ENCODE measurements at regions not wholly inside any gene's neighbourhood (a gene's known extent, or its start where the extent isn't known, plus 50 kb on each side); places are given as distances from the start of the nearest gene placed in this dataset.
A peak's percentile ranks its signal among the peaks of the same experiment; 100 is the strongest.

- DNase-seq (ENCODE audit: low read depth, low spot score): no peak
- in situ Hi-C loops (cut with HindIII; ENCODE audit: low pct_unique_long_range_greater_than_20kb, low sequenced_read_pairs): no loop called here
Observed at GRCh38 chr17:77436481-77436880, 295.7 kb downstream of the SEC14L1 start.

GRCh38 chr17:77437017-77437416 is 296.2 kb downstream of the SEC14L1 start:
- in situ Hi-C loops (cut with HindIII; ENCODE audit: low pct_unique_long_range_greater_than_20kb, low sequenced_read_pairs): no loop called here
- peak; percentile 38 for DNase-seq (ENCODE audit: low read depth, low spot score)

- in situ Hi-C loops (cut with HindIII; ENCODE audit: low pct_unique_long_range_greater_than_20kb, low sequenced_read_pairs): no loop called here
Observed at GRCh38 chr17:77437747-77438146, 297.0 kb downstream of the SEC14L1 start.

GRCh38 chr17:77438241-77439188 is 297.7 kb downstream of the SEC14L1 start:
- in situ Hi-C loops (cut with HindIII; ENCODE audit: low pct_unique_long_range_greater_than_20kb, low sequenced_read_pairs): no loop called here
- DNase-seq (ENCODE audit: low read depth, low spot score): no peak

More at GRCh38 chr17:77437747-77438146, 297.0 kb downstream of the SEC14L1 start:
- no peak for DNase-seq (ENCODE audit: low read depth, low spot score)

GRCh38 chr17:77439189-77440018 is 298.6 kb downstream of the SEC14L1 start:
- in situ Hi-C loops (cut with HindIII; ENCODE audit: low pct_unique_long_range_greater_than_20kb, low sequenced_read_pairs): no loop called here
- no peak for DNase-seq (ENCODE audit: low read depth, low spot score)

- peak; percentile 70 for DNase-seq (ENCODE audit: low read depth, low spot score)
- in situ Hi-C loops (cut with HindIII; ENCODE audit: low pct_unique_long_range_greater_than_20kb, low sequenced_read_pairs): no loop called here
Observed at GRCh38 chr17:77440560-77440981, 299.8 kb downstream of the SEC14L1 start.

GRCh38 chr17:77441130-77441920 is 300.6 kb downstream of the SEC14L1 start:
- DNase-seq (ENCODE audit: low read depth, low spot score): peak; percentile 68
- in situ Hi-C loops (cut with HindIII; ENCODE audit: low pct_unique_long_range_greater_than_20kb, low sequenced_read_pairs): no loop called here

GRCh38 chr17:77441940-77442339 is 301.2 kb downstream of the SEC14L1 start:
- in situ Hi-C loops (cut with HindIII; ENCODE audit: low pct_unique_long_range_greater_than_20kb, low sequenced_read_pairs): no loop called here

GRCh38 chr17:77442976-77443747 is 302.4 kb downstream of the SEC14L1 start:
- in situ Hi-C loops (cut with HindIII; ENCODE audit: low pct_unique_long_range_greater_than_20kb, low sequenced_read_pairs): no loop called here
- no peak for DNase-seq (ENCODE audit: low read depth, low spot score)

More at GRCh38 chr17:77441940-77442339, 301.2 kb downstream of the SEC14L1 start:
- DNase-seq (ENCODE audit: low read depth, low spot score): no peak

GRCh38 chr17:77443748-77444260 is 303.0 kb downstream of the SEC14L1 start:
- DNase-seq (ENCODE audit: low read depth, low spot score): no peak
- in situ Hi-C loops (cut with HindIII; ENCODE audit: low pct_unique_long_range_greater_than_20kb, low sequenced_read_pairs): no loop called here

- in situ Hi-C loops (cut with HindIII; ENCODE audit: low pct_unique_long_range_greater_than_20kb, low sequenced_read_pairs): no loop called here
- no peak for DNase-seq (ENCODE audit: low read depth, low spot score)
Observed at GRCh38 chr17:77444628-77444983, 303.8 kb downstream of the SEC14L1 start.

- no peak for DNase-seq (ENCODE audit: low read depth, low spot score)
- in situ Hi-C loops (cut with HindIII; ENCODE audit: low pct_unique_long_range_greater_than_20kb, low sequenced_read_pairs): no loop called here
Observed at GRCh38 chr17:77444984-77445759, 304.4 kb downstream of the SEC14L1 start.

GRCh38 chr17:77445760-77446532 is 305.2 kb downstream of the SEC14L1 start:
- no peak for DNase-seq (ENCODE audit: low read depth, low spot score)
- in situ Hi-C loops (cut with HindIII; ENCODE audit: low pct_unique_long_range_greater_than_20kb, low sequenced_read_pairs): no loop called here

- in situ Hi-C loops (cut with HindIII; ENCODE audit: low pct_unique_long_range_greater_than_20kb, low sequenced_read_pairs): no loop called here
- no peak for DNase-seq (ENCODE audit: low read depth, low spot score)
Observed at GRCh38 chr17:77446940-77447634, 306.3 kb downstream of the SEC14L1 start.

GRCh38 chr17:77449373-77449907 is 308.7 kb downstream of the SEC14L1 start:
- in situ Hi-C loops (cut with HindIII; ENCODE audit: low pct_unique_long_range_greater_than_20kb, low sequenced_read_pairs): no loop called here
- no peak for DNase-seq (ENCODE audit: low read depth, low spot score)
